Osteocyte (in vitro differentiated cells): ENCODE measurements at regions not wholly inside any gene's neighbourhood (a gene's known extent, or its start where the extent isn't known, plus 50 kb on each side); places are given as distances from the start of the nearest gene placed in this dataset.
A peak's percentile ranks its signal among the peaks of the same experiment; 100 is the strongest.

ENCODE experiments used
- DNase-seq: peaks from one replicate; pipeline ENCODE4 v3.0.0; 2021; ENCODE audit warnings: mixed read lengths; ENCODE audit not compliant: unreplicated experiment; ENCODE audit errors: extremely low spot score
- H3K27ac Mint-ChIP-seq: one replicate; pipeline ENCODE4 v1.8.0; 2021; ENCODE audit warnings: mild to moderate bottlenecking, mixed read lengths; ENCODE audit not compliant: unreplicated experiment
- H3K27me3 Mint-ChIP-seq: one replicate; pipeline ENCODE4 v1.8.0; 2021; ENCODE audit warnings: mixed read lengths; ENCODE audit not compliant: unreplicated experiment
- H3K36me3 Mint-ChIP-seq: one replicate; pipeline ENCODE4 v1.8.0; 2021; ENCODE audit warnings: mixed read lengths; ENCODE audit not compliant: unreplicated experiment
- H3K4me1 Mint-ChIP-seq: one replicate; pipeline ENCODE4 v1.8.0; 2021; ENCODE audit warnings: mixed read lengths; ENCODE audit not compliant: unreplicated experiment
- H3K4me3 Mint-ChIP-seq: one replicate; pipeline ENCODE4 v1.8.0; 2021; ENCODE audit warnings: mild to moderate bottlenecking, moderate library complexity, mixed read lengths; ENCODE audit not compliant: unreplicated experiment
- H3K9me3 Mint-ChIP-seq: one replicate; pipeline ENCODE4 v1.8.0; 2021; ENCODE audit warnings: mixed read lengths; ENCODE audit not compliant: unreplicated experiment
- CTCF ChIP-seq: fragments of 200-600 bp; sonication (generic); IDR thresholded peaks from 2 replicates; pipeline ENCODE4 v1.5.0; 2021; ENCODE audit warnings: antibody characterized with exemption, mild to moderate bottlenecking, moderate library complexity

DNA sequence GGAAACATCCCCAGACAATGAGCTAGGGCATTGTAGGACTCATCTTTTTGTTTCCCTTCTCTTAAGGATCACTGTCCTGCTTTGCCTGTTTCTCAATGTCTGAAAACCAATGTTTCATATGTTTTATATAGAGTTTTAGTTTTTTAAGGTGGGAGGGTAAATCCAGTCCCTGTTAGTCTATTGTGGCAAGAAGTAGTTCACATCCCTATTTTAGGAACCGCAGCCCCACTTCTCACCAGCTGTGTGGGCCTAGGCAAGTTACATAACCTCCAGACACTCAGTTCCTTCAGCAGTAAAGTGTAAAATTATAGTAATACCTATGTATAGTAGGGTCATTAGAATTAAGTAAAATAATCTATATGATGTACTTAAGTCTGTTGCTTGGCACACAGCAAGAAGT lies 105.8 kb upstream of the WLS start:
- Mint-ChIP-seq H3K4me1 (peaks cover 3% of the 10 kb centered on the region), H3K36me3 (no peaks in the 10 kb centered on the region), H3K27me3 (no peaks in the 10 kb centered on the region), H3K9me3 (no peaks in the 10 kb centered on the region), H3K27ac (no peak overlapping the region), H3K4me3 (no peak overlapping the region)
- no peak for TF ChIP-seq CTCF
- no peak for DNase-seq

DNA sequence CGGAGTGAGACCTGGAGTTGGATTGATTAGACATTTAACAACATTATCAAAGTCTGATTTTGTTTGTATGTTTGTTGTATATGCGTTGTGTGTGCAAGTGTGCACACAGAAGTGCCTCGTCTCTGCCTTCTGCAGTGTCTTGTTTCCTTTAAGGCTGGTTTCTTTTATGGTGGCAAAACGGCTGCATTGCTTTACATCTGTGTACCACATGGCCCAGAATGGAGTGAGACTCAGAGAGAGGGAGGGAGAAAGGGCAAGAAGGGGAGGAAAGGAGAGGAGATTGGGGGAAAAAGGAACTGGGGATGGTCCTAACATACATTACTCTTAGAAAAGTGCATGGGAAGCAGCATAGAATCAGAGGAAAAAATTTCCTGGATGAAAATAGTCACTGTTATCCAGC lies 99.7 kb upstream of the WLS start:
- Mint-ChIP-seq H3K27me3 (no peaks in the 10 kb centered on the region), H3K4me3 (no peak overlapping the region), H3K27ac (no peak overlapping the region), H3K36me3 (no peaks in the 10 kb centered on the region), H3K4me1 (peaks cover 23% of the 10 kb centered on the region), H3K9me3 (no peaks in the 10 kb centered on the region)
- no peak for TF ChIP-seq CTCF
- no peak for DNase-seq

DNA sequence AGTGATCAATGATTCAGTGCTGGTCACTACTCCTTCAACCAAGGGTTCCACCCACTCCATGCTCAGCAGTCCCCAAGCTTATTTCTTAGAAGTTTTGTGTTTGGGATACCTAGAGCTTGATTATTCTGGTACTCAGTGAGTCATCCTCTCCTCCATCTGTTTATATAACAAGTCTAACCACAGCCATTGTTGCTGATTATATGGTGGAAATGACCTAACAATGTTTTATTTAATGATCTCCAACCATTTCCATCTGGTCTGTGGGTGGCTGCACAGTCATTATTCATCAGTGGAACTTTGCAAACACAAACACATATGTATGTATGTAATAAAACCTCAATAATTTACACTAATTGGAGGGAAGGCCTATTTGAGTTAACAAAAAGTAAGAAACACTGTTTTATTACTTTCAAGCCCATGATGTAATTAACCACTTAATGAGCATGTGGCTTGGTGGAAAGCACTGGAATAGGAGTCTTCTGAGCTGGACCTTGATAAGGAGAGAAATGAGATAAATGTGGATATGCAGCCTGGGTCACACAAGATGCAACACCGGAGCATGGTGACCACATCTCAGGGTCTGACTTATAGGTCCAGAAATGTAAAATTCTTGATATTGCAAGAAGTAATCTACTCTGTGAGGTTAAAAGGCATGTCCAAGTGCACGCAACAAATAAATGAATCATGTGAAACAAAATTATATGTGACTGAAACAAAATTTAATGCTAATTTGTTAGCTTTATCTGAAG lies 99.0 kb upstream of the WLS start:
- no peak for TF ChIP-seq CTCF
- H3K27ac Mint-ChIP-seq, result no peak overlapping the region
- peaks cover 23% of the 10 kb centered on the region for H3K4me1 Mint-ChIP-seq
- H3K27me3 Mint-ChIP-seq, result no peaks in the 10 kb centered on the region
- H3K36me3 Mint-ChIP-seq, result no peaks in the 10 kb centered on the region
- DNase-seq, result no peak
- no peak overlapping the region for H3K4me3 Mint-ChIP-seq
- H3K9me3 Mint-ChIP-seq, result no peaks in the 10 kb centered on the region

- Mint-ChIP-seq H3K36me3 (no peaks in the 10 kb centered on the region), H3K27me3 (no peaks in the 10 kb centered on the region), H3K27ac (peak overlapping the region; percentile 36), H3K9me3 (no peaks in the 10 kb centered on the region), H3K4me3 (no peak overlapping the region), H3K4me1 (peaks cover 23% of the 10 kb centered on the region)
- TF ChIP-seq CTCF, result no peak
- no peak for DNase-seq
These were observed 98.1 kb upstream of the WLS start for GRCh38 chr1:68330391-68330790.

DNA sequence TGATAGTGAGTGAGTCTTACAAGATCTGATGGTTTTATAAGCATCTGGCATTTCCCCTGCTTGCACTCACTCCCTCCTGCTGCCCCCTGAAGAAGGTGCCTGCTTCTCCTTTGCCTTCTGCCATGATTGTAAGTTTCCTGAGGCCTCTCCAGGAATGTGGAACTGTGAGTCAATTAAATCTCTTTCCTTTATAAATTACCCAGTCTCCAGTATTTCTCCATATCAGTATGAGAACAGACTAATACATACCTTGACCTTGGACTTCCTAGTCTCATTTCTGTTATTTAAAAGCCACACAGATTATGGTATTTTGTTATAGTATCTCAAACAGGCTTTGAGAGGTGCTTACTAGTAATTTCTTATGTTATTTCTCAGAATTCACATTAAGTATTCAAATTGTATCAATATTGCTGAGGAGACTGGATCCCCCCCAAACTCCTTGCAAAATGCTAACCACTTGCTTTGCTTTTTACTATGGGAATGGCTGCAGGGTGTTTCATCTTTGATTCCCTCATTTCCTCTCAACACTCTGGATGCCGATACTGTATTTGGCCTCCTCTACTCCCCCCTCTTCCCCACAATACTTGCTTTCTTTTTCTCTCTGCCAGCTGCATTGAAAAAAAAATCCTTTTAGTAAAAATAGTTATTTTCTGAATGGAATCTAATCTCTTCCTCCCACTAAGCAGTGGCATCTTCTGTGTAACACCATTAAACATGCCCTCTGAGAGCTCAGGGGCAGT lies 96.9 kb upstream of the WLS start:
- Mint-ChIP-seq H3K4me1 (peaks cover 23% of the 10 kb centered on the region), H3K36me3 (no peaks in the 10 kb centered on the region), H3K4me3 (no peak overlapping the region), H3K27ac (no peak overlapping the region), H3K27me3 (no peaks in the 10 kb centered on the region), H3K9me3 (no peaks in the 10 kb centered on the region)
- TF ChIP-seq CTCF, result no peak
- no peak for DNase-seq
